CD4-positive, alpha-beta T cell (primary cell): ENCODE measurements at regions not wholly inside any gene's neighbourhood (a gene's known extent, or its start where the extent isn't known, plus 50 kb on each side); places are given as distances from the start of the nearest gene placed in this dataset.

Source experiments
- ATAC-seq: fragments of 200-7000 bp; cut with Tn5 transposase; one replicate; pipeline ENCODE4 v1.10.0; 2022; ENCODE audit warnings: mild to moderate bottlenecking; ENCODE audit not compliant: poor library complexity
- CTCF ChIA-PET: fragments of 350-600 bp; sonication (Branson Sonifier 250); formaldehyde crosslinking; loops from one replicate; lab custom pipeline; 2021; ENCODE audit warnings: antibody characterized with exemption, inconsistent platforms; lab: Charles Lee
- POLR2A ChIA-PET: fragments of 350-600 bp; sonication (Branson Sonifier 250); formaldehyde crosslinking; loops from one replicate; lab custom pipeline; 2021; ENCODE audit warnings: antibody characterized with exemption, inconsistent platforms; lab: Charles Lee
- DNase-seq, 14 experiments: peaks; one replicate each; pipeline ENCODE4 v3.0.0-alpha.2; 2013 to 2020; ENCODE audit warnings: mixed read lengths in 2 of 14
- H3K27ac ChIP-seq, 2 donors: one replicate each; pipeline versions ENCODE4 v1.5.1 to v1.7.0; 2013; ENCODE audit warnings: low read length in 2 of 2, low read depth in 1 of 2, mild to moderate bottlenecking in 1 of 2
- H3K27me3 ChIP-seq, 2 experiments: 1 replicate in 1 of 2; 2 replicates in 1 of 2; pipeline versions ENCODE4 v1.6.1 to v1.7.0; 2013; ENCODE audit warnings: low read length in 2 of 2, control low read depth in 1 of 2, mild to moderate bottlenecking in 1 of 2, moderate library complexity in 1 of 2; ENCODE audit not compliant: insufficient read depth in 2 of 2, control insufficient read depth in 1 of 2
- H3K36me3 ChIP-seq: one replicate; pipeline ENCODE4 v1.6.1; 2013; ENCODE audit warnings: low read length, control low read depth; ENCODE audit not compliant: insufficient read depth
- H3K4me1 ChIP-seq: one replicate; pipeline ENCODE4 v1.6.1; 2013; ENCODE audit warnings: low read length, control low read depth; ENCODE audit not compliant: insufficient read depth
- H3K4me3 ChIP-seq: one replicate; pipeline ENCODE4 v1.5.1; 2013; ENCODE audit warnings: mild to moderate bottlenecking, low read length, moderate library complexity
- H3K9me3 ChIP-seq, 2 experiments: 1 replicate in 1 of 2; 2 replicates in 1 of 2; pipeline versions ENCODE4 v1.6.1 to v1.7.0; 2013; ENCODE audit warnings: low read length in 2 of 2, mild to moderate bottlenecking in 2 of 2, control low read depth in 1 of 2, moderate library complexity in 1 of 2; ENCODE audit not compliant: control insufficient read depth in 1 of 2, insufficient read depth in 1 of 2
- H3K27ac Mint-ChIP-seq: one replicate; pipeline ENCODE4 v1.8.0; 2020; ENCODE audit warnings: mixed read lengths
- H3K27me3 Mint-ChIP-seq: one replicate; pipeline ENCODE4 v1.8.0; 2021; ENCODE audit warnings: mixed read lengths
- H3K36me3 Mint-ChIP-seq: one replicate; pipeline ENCODE4 v1.8.0; 2021; ENCODE audit warnings: low read depth, mixed read lengths
- H3K4me1 Mint-ChIP-seq: one replicate; pipeline ENCODE4 v1.8.0; 2021; ENCODE audit warnings: low read depth, mixed read lengths
- H3K4me3 Mint-ChIP-seq: one replicate; pipeline ENCODE4 v1.8.0; 2020; ENCODE audit warnings: mild to moderate bottlenecking, mixed read lengths
- H3K9me3 Mint-ChIP-seq: one replicate; pipeline ENCODE4 v1.8.0; 2020; ENCODE audit warnings: mixed read lengths
- CTCF ChIP-seq: fragments of 200-600 bp; IDR thresholded peaks from one replicate; pipeline ENCODE4 v1.8.0; 2022; ENCODE audit warnings: antibody characterized with exemption, mild to moderate bottlenecking
- intact Hi-C, 2 experiments: fragments of 100-400 bp; cut with DNase I in 1 of 2; cut with micrococcal nuclease in 1 of 2; formaldehyde crosslinking; loops; one replicate each; pipeline versions ENCODE4 v1.15.1 to v1.9.0; 2023 to 2025; cut with DNase I, micrococcal nuclease

DNA sequence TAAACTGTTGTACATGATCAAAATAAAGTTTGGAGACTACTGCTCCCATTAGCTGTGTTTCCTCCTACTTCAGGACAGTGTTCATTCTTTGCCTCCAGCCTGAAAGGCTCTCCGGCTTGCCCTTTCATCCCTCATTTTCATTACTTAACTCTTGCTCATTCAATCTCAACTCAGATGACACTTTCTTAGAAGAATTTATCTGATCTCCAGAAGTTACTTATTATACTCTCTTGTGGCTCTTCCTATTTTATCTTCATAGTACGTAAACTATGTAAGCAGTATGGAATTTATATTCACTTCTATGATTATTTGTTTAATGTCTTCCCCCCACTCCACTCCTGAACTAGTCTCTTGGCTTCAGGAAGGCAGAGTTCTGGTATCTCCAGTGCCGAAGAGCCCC is 1737.9 kb upstream of the C9orf72 start:
- no peak overlapping the region for H3K27ac Mint-ChIP-seq
- ChIA-PET CTCF (interaction anchor here (1.4 kb wide), 1 partner anchor 41 kb away, joined by 3 read pairs; no protein-coding TSS in a partner anchor), POLR2A (no interaction called here)
- DNase-seq (no peak), ATAC-seq (no peak)
- no peaks in the 10 kb centered on the region for H3K4me1 Mint-ChIP-seq
- H3K9me3 ChIP-seq: no peaks in the 10 kb centered on the region
- H3K9me3 Mint-ChIP-seq: no peaks in the 10 kb centered on the region
- no peak overlapping the region for H3K4me3 ChIP-seq
- H3K27me3 Mint-ChIP-seq: no peaks in the 10 kb centered on the region
- H3K27me3 ChIP-seq: no peaks in the 10 kb centered on the region
- H3K4me3 Mint-ChIP-seq: no peak overlapping the region
- H3K27ac ChIP-seq: no peak overlapping the region
- no peak for TF ChIP-seq CTCF
- intact Hi-C loops: no loop called here
- no peaks in the 10 kb centered on the region for H3K36me3 ChIP-seq
- no peaks in the 10 kb centered on the region for H3K4me1 ChIP-seq
- H3K36me3 Mint-ChIP-seq: no peaks in the 10 kb centered on the region

- H3K9me3 Mint-ChIP-seq: no peaks in the 10 kb centered on the region
- H3K4me3 ChIP-seq: no peak overlapping the region
- H3K27ac Mint-ChIP-seq: no peak overlapping the region
- CTCF ChIA-PET: no interaction called here
- no peak for ATAC-seq
- H3K4me1 Mint-ChIP-seq: no peaks in the 10 kb centered on the region
- no peaks in the 10 kb centered on the region for H3K27me3 ChIP-seq
- intact Hi-C loops: no loop called here
- no peaks in the 10 kb centered on the region for H3K36me3 Mint-ChIP-seq
- TF ChIP-seq CTCF: no peak
- no peaks in the 10 kb centered on the region for H3K4me1 ChIP-seq
- no peak overlapping the region for H3K4me3 Mint-ChIP-seq
- no peak overlapping the region for H3K27ac ChIP-seq
- POLR2A ChIA-PET: no interaction called here
- H3K36me3 ChIP-seq: no peaks in the 10 kb centered on the region
- no peak for DNase-seq
- H3K27me3 Mint-ChIP-seq: no peaks in the 10 kb centered on the region
- no peaks in the 10 kb centered on the region for H3K9me3 ChIP-seq
Observed at GRCh38 chr9:29312327-29312726, 1739.0 kb upstream of the C9orf72 start.

DNA sequence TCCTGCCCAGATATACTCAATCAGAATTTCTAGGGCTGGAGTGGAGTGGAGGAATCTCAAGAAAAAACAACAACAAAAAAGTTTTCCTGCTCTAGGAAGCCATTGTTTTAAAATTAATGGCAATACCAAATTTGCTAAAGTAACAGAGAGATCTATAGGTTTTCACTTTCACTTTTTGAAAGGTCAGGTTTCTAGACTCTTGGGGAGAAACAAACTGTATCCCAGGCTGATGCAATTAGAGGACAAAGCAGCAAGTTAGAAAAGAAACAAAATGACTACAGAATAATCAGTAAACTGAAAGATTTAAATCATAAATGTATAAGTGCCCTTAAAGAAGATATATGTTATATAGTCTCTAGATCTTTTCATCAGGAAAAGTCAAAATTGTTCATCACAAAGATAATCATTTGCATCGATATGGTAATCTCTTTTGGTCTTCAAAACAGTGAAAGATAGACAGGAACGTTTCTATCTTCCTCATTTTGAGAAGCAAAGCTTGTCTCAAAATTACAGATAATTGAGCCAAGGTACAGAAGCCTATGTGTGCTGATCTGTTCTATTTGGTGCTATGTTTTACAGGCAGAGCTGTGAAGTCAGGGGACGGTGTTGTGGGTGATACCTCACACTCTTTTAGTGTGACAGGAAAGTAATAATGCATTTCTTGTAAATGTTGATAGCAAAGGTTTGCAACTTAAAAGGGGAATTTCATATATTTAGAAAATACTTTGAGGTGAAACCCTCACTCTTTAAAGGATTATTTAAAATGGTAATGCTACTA is 1746.6 kb upstream of the C9orf72 start:
- ATAC-seq: no peak
- TF ChIP-seq CTCF: no peak
- Histone ChIP-seq H3K27me3 (no peaks in the 10 kb centered on the region), H3K27ac (no peak overlapping the region), H3K4me3 (no peak overlapping the region), H3K9me3 (peaks cover 0 to 8% of the 10 kb centered on the region in 2 experiments), H3K36me3 (no peaks in the 10 kb centered on the region), H3K4me1 (no peaks in the 10 kb centered on the region)
- CTCF ChIA-PET: no interaction called here
- DNase-seq: no peak
- intact Hi-C loops: no loop called here
- H3K27ac Mint-ChIP-seq: no peak overlapping the region
- no peak overlapping the region for H3K4me3 Mint-ChIP-seq
- POLR2A ChIA-PET: no interaction called here
- H3K36me3 Mint-ChIP-seq: no peaks in the 10 kb centered on the region
- H3K27me3 Mint-ChIP-seq: no peaks in the 10 kb centered on the region
- H3K9me3 Mint-ChIP-seq: peaks cover 4% of the 10 kb centered on the region
- no peaks in the 10 kb centered on the region for H3K4me1 Mint-ChIP-seq
